ENCODE measurements at regions not wholly inside any gene's neighbourhood (a gene's known extent, or its start where the extent isn't known, plus 50 kb on each side); places are given as distances from the start of the nearest gene placed in this dataset.

GRCh38 chr1:65724151-65724550 is 68.5 kb upstream of the PDE4B start:
- TF ChIP-seq EZH2 (IDR thresholded peaks at IDR 0.05; ENCODE audit: insufficient read depth, poor library complexity, severe bottlenecking) = no peak
- TF ChIP-seq EZH2phosphoT487 (IDR thresholded peaks at IDR 0.05; ENCODE audit: insufficient read depth, low read depth) = no peak

Data from GM23248 (cell line).